Globus pallidus (tissue), 1 donor: ENCODE measurements at regions not wholly inside any gene's neighbourhood (a gene's known extent, or its start where the extent isn't known, plus 50 kb on each side); places are given as distances from the start of the nearest gene placed in this dataset.

Experiments used
- DNase-seq: peaks from one replicate; pipeline ENCODE4 v3.0.0-alpha.2; 2015; ENCODE audit warnings: low spot score

DNA sequence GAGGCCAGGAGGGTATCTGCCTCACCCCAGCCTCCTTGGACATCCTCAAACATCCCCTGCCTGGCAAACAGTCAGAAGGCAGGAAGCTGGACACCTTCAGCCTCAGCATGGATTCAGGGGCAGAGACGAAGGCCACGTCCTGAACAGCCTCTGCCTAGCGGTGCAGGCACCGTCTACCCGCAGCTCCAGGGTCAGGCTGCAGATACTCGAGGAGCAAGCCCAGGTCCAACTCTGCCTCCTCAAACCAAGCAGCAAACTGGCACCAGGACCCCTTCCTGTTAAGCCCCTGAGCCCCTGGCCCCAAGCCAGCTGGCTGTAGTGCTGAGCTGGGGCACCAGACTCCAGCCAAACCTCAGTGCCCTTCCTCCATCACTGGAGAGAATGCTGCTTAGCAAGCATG is 494.7 kb downstream of the NPHP4 start:
- no peak for DNase-seq

DNA sequence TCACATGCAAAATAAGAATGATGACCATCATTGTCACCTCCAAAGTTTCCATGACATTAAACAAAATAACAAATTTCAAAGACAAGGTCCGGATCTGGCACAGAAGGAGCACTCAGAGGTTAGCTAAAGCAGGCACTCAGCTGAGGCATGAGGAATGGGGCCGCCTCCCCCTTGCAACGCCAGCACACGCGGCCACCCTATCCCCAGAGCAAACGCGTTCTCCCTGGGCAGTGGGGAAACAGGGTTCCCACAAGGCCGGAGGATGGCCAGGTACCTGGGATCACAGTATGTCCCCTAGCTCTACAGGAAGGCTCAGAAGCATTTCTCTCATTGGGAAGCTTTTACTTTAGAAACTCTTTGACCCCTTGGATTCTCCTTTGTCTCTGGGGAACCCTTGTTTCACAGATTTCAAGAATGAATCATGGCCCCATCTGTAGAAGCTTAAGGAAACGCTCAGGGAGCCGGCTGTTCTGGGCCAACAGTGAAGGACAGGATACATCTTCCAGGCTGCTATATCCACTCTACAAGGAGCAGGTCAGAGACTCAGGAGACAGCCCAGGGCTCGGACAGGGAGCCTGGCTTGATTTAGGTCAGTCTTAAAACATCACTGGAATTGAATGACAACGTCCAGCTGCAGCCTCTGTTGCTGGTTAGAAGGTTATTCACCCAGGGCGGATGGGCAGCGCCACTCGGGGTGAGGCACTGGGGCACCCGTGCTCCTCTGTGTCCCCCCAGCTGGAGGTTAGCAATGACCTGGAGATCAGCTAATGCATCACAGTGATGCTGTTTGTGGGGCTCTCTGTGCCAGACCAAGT is 496.4 kb downstream of the NPHP4 start:
- DNase-seq, result no peak

DNA sequence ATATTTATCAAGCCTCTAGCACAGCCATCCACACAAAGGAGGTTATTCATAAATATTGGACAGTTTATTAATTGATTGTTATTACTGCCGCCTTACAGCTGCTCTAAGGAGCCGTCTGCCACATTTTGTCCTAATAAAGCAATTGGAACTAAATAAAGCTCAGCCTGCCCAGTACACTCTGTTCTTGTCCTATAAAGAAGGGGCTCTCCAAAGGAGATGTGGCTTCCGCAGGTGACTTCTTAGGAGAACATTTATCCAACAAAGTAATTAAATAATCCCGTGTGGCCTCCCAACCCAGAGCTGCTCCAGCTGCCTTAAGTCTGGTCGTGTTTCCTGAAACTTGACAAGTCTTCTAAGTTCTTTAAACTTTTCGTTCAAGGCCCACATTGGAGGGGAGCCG is 497.7 kb downstream of the NPHP4 start:
- DNase-seq, result peak; percentile 25

DNA sequence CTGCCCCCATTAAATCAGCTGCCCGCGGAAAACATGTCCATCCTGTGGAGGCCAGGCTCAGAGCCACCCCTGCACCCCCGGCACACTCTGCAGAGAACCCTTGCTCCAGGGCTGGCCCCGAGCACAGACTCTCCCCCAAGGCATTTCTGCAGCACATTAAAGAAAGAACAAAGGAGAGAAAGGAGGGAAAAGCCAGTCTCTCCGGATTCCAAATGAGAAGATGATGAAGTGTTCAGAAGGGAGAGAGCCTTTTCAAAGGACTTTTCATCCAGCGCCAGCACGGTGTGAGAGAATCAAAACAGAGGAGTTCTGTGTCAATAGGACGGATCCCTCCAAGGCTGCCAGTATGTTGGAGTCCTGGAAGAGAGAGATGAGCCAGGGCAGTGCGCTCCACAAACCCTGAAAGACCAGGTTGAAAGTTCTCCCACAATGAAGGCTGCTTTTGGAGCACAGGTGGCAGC is 498.3 kb downstream of the NPHP4 start:
- peak; percentile 64 for DNase-seq

DNA sequence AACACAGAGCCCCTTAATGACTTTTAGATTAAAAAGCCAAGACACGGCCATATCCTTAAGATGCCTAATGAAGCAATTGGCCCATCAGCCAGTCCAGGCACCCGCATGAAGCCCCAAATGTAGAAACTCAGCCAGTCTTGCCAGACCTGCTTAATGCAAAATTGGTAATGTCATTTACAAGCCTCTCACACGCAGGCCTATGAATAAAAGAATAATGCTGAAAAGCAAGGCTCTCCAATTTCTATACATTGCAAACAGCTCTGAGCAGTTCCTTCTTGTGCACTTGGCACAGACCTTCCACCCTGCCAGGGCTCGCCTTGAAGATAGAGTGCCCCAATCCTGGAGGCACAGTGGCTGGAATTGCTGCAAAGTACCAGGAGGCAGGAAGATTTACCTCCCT is 498.9 kb downstream of the NPHP4 start:
- DNase-seq, result no peak

DNA sequence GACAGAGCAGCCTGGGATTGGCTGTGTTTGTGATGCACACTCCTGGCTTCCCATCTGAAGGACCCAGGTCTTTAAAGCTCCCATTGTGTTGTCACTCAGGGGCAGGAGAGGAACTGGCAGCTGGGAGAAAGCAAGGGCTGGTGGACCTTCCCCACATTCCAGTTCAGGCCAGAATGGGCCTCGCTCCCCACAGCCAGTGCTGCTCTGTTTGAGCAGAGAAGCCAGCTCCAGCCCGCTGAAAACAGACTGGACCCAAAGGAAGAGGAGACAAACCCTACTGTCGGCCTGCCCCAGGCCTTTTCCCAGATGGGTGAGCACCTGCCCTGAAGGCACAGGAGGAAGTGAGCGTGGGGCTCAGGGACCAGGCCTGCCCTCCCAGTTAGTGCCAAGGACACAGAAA is 499.4 kb downstream of the NPHP4 start:
- DNase-seq, result no peak

DNA sequence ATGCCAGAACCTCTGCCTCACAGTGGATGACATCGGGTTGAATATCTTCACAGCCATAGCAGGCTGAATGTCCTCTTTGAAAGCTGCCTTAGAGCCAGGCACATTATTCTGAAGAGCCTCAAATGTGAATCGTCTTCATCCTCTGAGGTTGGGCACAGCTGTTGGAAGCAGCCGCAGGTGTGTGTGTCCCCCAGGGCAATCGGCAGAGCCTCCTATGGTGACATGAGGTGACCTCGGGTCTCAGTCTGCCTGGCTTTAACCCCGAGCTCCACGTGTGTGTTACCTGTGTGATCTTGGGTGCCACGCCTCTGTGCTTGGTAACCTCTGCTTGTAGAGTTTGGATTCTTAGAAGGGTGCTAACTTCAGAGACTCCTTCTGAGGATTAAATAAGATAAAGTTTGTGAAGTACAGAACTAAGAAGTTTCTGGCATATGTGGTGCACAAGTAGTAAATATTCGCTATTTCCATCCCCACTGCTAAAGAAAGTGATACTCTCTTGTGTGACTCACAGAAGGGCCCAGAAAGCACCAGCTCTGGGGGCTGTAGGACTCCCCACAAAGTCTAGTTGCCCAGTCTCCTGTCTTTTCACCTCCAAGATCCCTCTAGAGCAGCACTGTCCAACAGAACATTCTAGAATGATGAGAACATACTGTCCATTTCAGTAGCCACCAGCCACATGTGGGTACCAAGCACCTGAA is 500.9 kb downstream of the NPHP4 start:
- no peak for DNase-seq

DNA sequence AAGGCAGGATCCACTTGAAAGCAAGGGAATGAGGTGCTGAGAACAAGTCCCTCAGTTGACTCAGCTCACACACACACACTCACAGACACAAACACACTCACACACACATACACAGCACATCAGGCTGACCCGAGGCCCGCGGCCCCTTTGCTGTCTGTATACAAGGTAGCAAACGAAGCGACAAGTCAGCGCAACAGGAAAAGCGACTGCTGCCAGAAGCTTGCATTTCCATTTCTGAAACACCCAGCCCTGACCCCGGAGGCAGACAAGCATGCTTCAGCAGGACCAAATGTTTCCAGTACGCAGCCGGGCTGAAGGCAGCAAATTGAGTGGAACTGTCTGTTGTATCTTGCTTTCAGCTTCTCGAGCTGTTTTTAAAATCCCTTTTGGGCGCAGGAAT is 501.6 kb downstream of the NPHP4 start:
- DNase-seq, result no peak

DNA sequence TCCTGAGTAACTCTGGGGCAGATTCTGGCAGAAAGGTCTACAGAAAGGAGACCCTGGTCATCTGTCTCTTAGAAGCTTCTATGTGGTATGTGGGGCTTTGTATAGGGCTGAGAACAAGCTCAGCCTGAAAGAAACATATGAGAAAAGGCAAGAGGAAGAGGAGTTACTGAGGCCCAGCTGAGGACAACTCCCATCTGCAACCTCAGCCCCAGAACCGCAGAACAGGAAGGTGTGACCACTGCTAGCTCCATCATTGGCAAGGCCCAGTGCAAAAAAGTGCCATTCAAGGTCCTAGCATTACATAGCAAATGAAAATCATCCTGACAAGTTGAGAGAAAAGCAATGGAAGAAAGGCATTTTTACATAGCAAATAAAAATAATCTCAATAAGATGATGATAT is 503.8 kb downstream of the NPHP4 start:
- no peak for DNase-seq

DNA sequence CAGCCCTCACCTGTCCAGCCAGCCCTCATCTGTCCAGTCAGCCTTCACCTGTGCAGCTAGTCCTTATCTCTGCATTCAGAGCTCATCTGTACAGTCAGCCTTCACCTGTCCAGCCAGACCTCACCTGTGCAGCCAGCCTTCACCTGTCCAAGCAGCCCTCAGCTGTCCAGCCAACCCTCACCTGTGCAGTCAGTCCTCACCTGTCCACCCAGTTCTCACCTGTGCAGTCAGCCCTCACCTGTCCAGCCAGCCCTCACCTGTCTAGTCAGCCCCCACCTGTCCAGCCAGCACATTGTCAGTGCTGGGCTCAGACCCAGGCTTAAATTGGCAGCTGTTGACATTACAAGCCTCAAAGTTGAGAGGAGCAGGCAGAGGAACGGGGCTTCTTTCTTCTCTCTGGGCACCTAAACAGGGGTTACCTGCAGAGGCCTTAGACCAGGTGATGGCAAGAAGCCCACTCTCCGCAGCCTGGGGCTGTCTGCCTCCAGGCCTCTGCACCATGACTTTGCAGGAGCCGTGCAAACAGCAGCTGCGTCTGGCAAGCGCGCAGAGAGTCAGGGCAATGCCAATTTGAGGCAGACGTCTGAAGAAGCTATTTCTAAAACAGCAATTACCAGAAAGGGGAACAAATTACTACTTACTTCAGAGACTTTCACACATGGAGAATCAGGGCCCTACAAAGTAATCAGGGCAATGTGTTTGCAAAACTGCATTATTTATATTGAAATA is 506.1 kb downstream of the NPHP4 start:
- DNase-seq, result no peak

DNA sequence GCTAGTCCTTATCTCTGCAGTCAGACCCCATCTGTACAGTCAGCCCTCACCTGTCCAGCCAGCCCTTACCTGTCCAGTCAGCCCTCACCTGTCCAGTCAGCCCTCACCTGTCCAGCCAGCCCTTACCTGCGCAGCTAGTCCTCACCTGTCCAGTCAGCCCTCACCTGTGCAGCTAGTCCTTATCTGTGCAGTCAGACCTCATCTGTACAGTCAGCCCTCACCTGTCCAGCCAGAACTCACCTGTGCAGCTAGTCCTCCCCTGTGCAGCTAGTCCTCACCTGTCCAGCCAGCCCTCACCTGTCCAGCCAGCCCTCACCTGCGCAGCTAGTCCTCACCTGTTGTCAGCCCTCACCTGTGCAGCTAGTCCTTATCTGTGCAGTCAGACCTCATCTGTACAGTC is 506.8 kb downstream of the NPHP4 start:
- no peak for DNase-seq

DNA sequence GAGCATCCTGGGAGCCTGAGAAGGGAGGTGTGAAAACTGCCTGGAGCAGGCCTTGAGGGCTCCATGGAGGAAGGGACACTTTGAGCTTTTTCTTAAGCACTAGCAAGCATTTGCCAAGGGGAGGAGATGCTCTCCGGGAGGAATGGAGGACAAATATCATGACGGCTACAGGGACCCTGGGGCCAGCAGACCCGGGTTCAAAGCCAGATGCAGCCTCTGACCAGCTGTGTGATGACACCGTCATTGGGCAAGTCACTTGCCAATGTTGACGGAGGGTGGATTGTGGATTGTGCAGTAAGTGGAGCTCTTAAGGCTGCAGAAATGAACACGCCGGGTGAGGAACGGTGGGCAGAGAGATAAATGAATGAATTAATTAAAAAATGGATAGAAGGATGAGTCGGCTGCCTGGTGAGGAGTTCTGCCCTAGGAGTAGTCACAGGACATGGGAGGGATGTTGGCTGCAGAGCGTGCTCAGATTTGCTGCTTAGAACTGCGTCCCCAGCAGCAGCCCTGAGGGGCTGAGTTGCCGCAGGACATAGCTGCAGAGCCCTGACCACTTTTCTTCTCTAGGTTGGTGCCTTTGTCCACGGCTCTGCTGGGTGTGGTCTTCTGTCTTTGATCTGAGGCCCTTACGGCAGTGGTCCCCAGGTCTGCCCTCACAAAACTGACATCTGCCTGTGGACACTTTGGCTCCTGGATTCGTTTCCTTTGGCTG is 507.6 kb downstream of the NPHP4 start:
- no peak for DNase-seq

DNA sequence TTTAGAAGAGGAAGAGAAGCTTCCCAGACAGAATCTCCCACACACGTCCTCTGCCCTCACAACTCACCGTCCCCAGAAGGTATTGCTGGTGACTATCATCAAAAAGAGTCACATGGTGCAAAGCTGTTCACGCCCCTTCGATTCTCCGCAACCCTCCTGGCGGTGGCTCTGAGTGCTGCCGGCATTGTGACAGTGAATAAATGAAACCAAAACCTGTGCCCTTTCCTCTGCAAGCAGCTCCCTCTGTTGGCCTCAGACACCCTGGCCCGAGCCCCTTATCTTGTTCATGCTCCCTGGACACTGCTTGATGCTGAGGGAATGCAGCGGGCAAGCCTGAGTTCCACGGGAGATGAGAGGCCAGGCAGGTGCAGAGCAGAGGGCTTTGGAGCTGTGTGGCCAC is 510.3 kb downstream of the NPHP4 start:
- no peak for DNase-seq

DNA sequence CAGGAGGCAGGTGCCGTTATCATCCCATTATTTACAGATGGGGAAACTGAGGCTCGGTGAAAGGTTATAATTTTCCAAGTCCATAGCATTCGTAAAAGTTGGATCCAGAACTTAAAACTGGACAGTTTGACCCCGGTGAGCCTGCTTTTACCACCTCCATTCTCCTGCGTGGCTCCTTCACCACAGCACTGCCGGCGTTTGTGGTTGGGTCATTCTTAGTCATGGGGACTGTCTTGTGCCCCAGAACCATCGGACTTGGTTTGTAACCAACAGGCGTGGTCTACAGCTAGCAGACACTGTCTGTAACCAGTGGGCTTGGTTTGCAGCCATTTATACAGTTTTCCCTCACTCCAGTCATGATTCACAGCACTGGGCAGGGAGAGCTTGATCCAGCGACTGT is 511.3 kb downstream of the NPHP4 start:
- no peak for DNase-seq

DNA sequence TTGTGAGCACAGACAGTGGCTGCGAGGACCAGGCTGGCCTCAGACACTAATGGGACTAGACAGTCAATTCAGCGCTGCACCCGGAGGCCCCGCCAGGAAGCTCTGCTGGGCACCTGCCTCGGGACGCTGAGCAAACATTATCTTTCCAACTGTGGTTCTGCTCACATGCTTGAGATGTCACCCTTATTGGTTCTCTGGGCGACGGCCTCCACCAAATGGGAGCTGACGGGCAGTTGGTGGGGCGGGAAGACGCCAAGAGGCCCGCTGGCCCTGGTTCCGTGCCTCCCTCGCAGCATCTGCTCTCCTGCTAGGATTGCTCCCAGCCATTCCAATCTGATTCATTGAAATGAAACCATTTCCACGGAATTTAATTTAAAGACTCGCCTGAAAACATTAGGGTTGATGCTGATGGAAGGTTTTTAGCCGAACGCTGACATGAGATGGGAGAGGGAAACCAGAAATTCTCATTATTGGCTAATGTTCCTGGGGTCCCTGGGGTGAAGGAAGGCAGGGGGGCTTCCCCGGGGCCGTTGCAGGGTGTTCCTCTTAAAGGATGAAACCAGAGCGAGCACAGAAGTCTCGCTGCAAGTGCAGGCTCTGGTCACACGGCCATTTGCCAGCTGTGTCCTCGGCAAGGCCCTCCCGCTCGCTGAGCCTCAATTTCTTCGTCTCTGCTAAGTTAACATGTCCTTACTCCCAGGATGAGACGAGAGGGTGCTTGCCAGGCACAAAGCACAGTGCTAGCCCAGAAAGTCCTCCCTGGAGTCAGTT is 512.2 kb downstream of the NPHP4 start:
- no peak for DNase-seq

DNA sequence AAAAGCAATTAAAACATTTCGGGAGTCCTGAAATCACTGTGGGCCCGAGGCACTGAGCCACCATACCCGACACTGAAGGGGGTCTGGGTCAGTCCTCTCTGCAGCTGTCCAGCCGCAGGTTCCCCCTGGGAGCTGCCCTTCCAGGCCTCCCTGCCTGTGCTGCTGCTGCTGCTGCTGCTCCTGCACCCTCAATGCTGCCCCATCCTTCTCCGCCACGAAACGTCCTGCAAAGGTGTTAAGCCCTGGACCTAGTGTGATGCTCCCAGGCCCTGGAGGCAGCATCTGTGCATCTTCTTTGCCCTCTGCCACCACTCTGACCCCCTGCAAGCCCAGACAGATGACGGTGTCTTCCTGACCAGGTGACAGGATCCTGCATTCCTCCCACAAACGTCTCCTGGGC is 513.3 kb downstream of the NPHP4 start:
- DNase-seq, result no peak

DNA sequence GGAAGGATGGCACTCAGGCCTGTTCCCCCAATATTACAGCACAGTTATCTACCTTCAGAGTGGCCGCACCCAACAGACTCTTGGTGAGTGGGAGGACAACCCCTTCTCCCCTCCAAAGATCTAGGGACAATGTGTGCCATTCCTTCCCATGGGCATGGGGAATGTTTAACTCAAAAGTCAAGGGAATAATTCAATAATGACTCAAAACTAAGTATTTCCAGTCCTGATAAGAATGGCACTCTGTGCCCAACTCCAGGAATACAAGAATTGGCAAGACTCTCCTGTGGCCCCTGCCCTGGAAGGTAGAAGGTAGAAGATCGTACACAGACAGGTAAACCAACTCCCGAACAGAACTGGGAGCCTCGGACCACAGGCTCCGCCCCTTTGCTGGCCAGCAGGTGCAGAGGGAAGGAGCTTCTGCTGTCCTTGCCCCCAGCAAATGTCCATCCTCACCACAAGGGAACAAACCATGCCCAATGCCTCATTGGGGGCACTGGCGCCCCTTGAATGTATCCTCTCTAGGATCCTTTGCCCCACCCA is 514.0 kb downstream of the NPHP4 start:
- no peak for DNase-seq

DNA sequence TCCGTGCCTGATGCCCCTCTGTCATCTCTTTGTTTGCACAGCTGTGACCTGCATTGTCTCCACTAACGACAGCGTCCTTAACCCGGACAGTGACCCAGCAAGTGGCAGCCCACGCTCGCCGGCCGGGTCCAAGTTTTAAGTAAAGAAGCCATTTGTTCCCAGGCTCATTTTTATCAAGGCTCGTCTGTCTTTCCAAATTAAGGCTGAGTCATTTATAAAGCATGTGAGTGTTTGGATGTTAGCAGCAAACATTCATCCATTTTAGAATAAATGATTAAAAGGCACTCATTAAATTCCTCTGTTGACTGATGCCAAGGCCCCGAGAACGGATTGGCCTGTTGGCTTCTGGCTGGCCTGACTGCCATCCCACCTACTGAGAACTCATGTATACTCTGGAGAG is 514.5 kb downstream of the NPHP4 start:
- DNase-seq, result peak; percentile 73

DNA sequence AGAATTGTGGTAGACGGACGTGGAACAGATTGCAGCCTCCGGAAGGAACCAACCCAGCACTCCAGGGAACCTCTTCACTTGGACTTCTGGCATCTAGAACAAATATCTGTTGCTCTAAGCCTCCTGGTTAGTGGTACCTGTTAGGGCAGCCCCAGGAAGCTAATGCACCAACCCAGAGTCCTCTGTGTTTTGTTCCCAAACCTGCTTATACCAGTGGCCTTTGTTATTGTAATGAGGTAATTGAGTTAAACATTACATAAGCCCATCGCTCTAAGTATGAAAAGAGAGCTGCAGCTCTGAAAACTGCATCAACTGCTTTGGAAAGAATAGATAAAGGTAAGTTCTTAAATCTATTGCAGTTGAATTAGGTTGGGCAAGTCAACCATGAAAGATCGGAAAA is 516.7 kb downstream of the NPHP4 start:
- DNase-seq, result no peak

DNA sequence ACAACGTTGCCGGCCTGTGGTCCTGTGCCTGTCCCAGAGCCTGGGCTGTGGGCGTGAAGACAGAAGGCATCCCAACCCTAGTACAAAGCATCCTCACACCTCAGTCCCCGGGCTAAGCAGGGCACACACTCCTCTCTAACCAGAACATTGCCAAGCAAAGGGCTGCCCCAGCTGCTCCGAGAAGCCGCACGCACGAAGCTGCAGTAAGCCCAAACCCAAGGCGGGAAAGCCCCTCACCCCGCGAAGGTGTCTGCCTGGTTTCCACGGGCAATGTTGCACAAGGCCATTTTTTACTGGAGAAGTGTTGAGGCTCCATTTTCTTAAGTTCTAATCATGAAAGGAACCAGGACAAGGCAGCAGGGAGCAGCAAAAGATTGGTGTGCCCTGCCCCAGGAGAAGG is 519.0 kb downstream of the NPHP4 start:
- DNase-seq, result no peak

DNA sequence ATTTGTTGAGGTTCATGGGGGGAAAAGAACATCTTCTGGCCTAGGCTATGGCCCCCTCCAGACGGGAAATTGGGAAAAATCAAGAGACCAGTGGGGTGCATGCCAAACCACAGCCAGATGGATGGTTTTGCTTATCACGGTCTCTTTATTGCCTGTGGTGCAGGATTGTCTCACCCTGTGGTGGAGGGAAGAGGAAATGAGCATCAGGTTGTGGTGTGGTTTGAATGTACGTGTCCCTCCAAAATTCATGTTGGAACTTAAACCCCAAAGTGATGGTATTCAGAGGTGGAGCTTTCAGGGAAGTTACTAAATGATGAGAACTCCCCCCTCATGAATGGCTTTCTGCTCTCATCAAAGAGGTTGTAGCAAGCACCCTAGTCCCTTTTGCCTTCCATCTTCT is 525.7 kb downstream of the NPHP4 start:
- DNase-seq, result no peak
